H9 (cell line): ENCODE measurements at regions not wholly inside any gene's neighbourhood (a gene's known extent, or its start where the extent isn't known, plus 50 kb on each side); places are given as distances from the start of the nearest gene placed in this dataset.

Experiments used
- DNase-seq: peaks from one replicate; pipeline ENCODE4 v3.0.0-alpha.2; 2017
- H2AFZ ChIP-seq: one replicate; pipeline ENCODE4 v1.6.1; 2013; ENCODE audit warnings: mild to moderate bottlenecking, low read length, control low read depth, moderate library complexity
- H2AK5ac ChIP-seq: 2 replicates; pipeline ENCODE4 v1.6.1; 2013; ENCODE audit warnings: low read length, control low read depth, mixed read lengths; ENCODE audit not compliant: insufficient read length
- H2BK120ac ChIP-seq: one replicate; pipeline ENCODE4 v1.6.1; 2013; ENCODE audit warnings: low read depth, mild to moderate bottlenecking, low read length, control low read depth, inconsistent platforms; ENCODE audit not compliant: poor library complexity, severe bottlenecking
- H2BK12ac ChIP-seq: 2 replicates; pipeline ENCODE4 v1.6.1; 2013; ENCODE audit warnings: low read length, control low read depth, mixed read lengths, low read depth; ENCODE audit not compliant: insufficient read length
- H2BK15ac ChIP-seq: 2 replicates; pipeline ENCODE4 v1.6.1; 2013; ENCODE audit warnings: low read depth, low read length, control low read depth
- H2BK20ac ChIP-seq: one replicate; pipeline ENCODE4 v1.6.1; 2013; ENCODE audit warnings: low read depth, mild to moderate bottlenecking, low read length, control low read depth, inconsistent platforms; ENCODE audit not compliant: poor library complexity, severe bottlenecking
- H2BK5ac ChIP-seq: 2 replicates; pipeline ENCODE4 v1.6.1; 2013; ENCODE audit warnings: low read length, control low read depth, mixed read lengths; ENCODE audit not compliant: insufficient read length
- H3K14ac ChIP-seq: 2 replicates; pipeline ENCODE4 v1.6.1; 2013; ENCODE audit warnings: low read length, control low read depth; ENCODE audit not compliant: insufficient read depth
- H3K18ac ChIP-seq: 2 replicates; pipeline ENCODE4 v1.6.1; 2013; ENCODE audit warnings: low read depth, mild to moderate bottlenecking, mixed read lengths, low read length, control low read depth; ENCODE audit not compliant: insufficient read length
- H3K23ac ChIP-seq: 2 replicates; pipeline ENCODE4 v1.6.1; 2013; ENCODE audit warnings: low read length, control low read depth, mixed read lengths, low read depth; ENCODE audit not compliant: insufficient read length
- H3K23me2 ChIP-seq: 2 replicates; pipeline ENCODE4 v1.6.1; 2013; ENCODE audit warnings: low read depth, mild to moderate bottlenecking, mixed read lengths, low read length, control low read depth; ENCODE audit not compliant: insufficient read length, poor library complexity, severe bottlenecking
- H3K27ac ChIP-seq: 2 replicates; pipeline ENCODE4 v1.5.1; 2013; ENCODE audit warnings: low read length, control low read depth, mixed read lengths, low read depth; ENCODE audit not compliant: insufficient read length
- H3K27me3 ChIP-seq: 2 replicates; pipeline ENCODE4 v1.6.1; 2013; ENCODE audit warnings: low read length, control low read depth, inconsistent platforms; ENCODE audit not compliant: insufficient read depth
- H3K4ac ChIP-seq: 2 replicates; pipeline ENCODE4 v1.6.1; 2013; ENCODE audit warnings: low read depth, mild to moderate bottlenecking, control low read depth, inconsistent platforms, low read length, moderate library complexity
- H3K4me1 ChIP-seq: 2 replicates; pipeline ENCODE4 v1.6.1; 2013; ENCODE audit warnings: low read length, control low read depth, inconsistent platforms; ENCODE audit not compliant: insufficient read depth
- H3K4me2 ChIP-seq: 2 replicates; pipeline ENCODE4 v1.6.1; 2013; ENCODE audit warnings: low read length, control low read depth, mixed read lengths; ENCODE audit not compliant: insufficient read length, insufficient read depth
- H3K56ac ChIP-seq: 2 replicates; pipeline ENCODE4 v1.6.1; 2013; ENCODE audit warnings: low read depth, mild to moderate bottlenecking, mixed read lengths, low read length, control low read depth; ENCODE audit not compliant: insufficient read length
- H3K79me1 ChIP-seq: 2 replicates; pipeline ENCODE4 v1.6.1; 2013; ENCODE audit warnings: low read depth, mild to moderate bottlenecking, moderate library complexity, low read length, control low read depth, inconsistent platforms; ENCODE audit not compliant: insufficient read depth, poor library complexity, severe bottlenecking
- H3K79me2 ChIP-seq: 2 replicates; pipeline ENCODE4 v1.6.1; 2013; ENCODE audit warnings: low read length, control low read depth, inconsistent platforms; ENCODE audit not compliant: insufficient read depth
- H3K9ac ChIP-seq: 2 replicates; pipeline ENCODE4 v1.6.1; 2013; ENCODE audit warnings: low read length, control low read depth, mixed read lengths; ENCODE audit not compliant: insufficient read length; ENCODE audit errors: extremely low read depth
- H3K9me3 ChIP-seq: one replicate; pipeline ENCODE4 v1.6.1; 2013; ENCODE audit warnings: low read depth, low read length, inconsistent platforms; ENCODE audit not compliant: control insufficient read depth
- H3T11ph ChIP-seq: one replicate; pipeline ENCODE4 v1.6.1; 2013; ENCODE audit warnings: mild to moderate bottlenecking, low read length, control low read depth, inconsistent platforms
- H4K20me1 ChIP-seq: one replicate; pipeline ENCODE4 v1.6.1; 2013; ENCODE audit not compliant: control insufficient read depth, insufficient read length, insufficient read depth
- H4K5ac ChIP-seq: 2 replicates; pipeline ENCODE4 v1.6.1; 2013; ENCODE audit warnings: low read depth, mild to moderate bottlenecking, mixed read lengths, low read length, control low read depth; ENCODE audit not compliant: insufficient read length
- H4K8ac ChIP-seq: replicated peaks from 2 replicates; pipeline ENCODE4 v1.6.1; 2013; ENCODE audit warnings: low read length, control low read depth, mixed read lengths, low read depth; ENCODE audit not compliant: insufficient read length
- H4K91ac ChIP-seq: 2 replicates; pipeline ENCODE4 v1.6.1; 2013; ENCODE audit warnings: low read depth, mild to moderate bottlenecking, moderate library complexity, mixed read lengths, low read length, control low read depth; ENCODE audit not compliant: insufficient read length
- H3K27ac Mint-ChIP-seq, 3 experiments: 2 replicates in 2 of 3; 3 replicates in 1 of 3; pipeline ENCODE4 v1.8.0; 2020 to 2021; ENCODE audit warnings: mixed read lengths in 3 of 3, mild to moderate bottlenecking in 1 of 3, moderate library complexity in 1 of 3
- H3K27me3 Mint-ChIP-seq: 2 replicates; pipeline ENCODE4 v1.8.0; 2021; ENCODE audit warnings: low read depth, mild to moderate bottlenecking, moderate library complexity, mixed read lengths
- H3K36me3 Mint-ChIP-seq, 3 experiments: 2 replicates in 2 of 3; 3 replicates in 1 of 3; pipeline ENCODE4 v1.8.0; 2020 to 2021; ENCODE audit warnings: low read depth in 3 of 3, mixed read lengths in 3 of 3; ENCODE audit not compliant: insufficient read depth in 1 of 3
- H3K4me1 Mint-ChIP-seq, 2 experiments: 2 replicates each; pipeline ENCODE4 v1.8.0; 2020; ENCODE audit warnings: mixed read lengths in 2 of 2
- H3K4me3 Mint-ChIP-seq, 2 experiments: 2 replicates in 1 of 2; 3 replicates in 1 of 2; pipeline ENCODE4 v1.8.0; 2020 to 2021; ENCODE audit warnings: mild to moderate bottlenecking in 2 of 2, mixed read lengths in 2 of 2, moderate library complexity in 1 of 2
- H3K9me3 Mint-ChIP-seq, 2 experiments: 2 replicates in 1 of 2; 3 replicates in 1 of 2; pipeline ENCODE4 v1.8.0; 2020; ENCODE audit warnings: mild to moderate bottlenecking in 2 of 2, mixed read lengths in 2 of 2, moderate library complexity in 1 of 2
- WGBS: extraction: QIAGEN DNeasy Blood & Tissue Kit; methylation state at CpG from one replicate; pipeline ENCODE4 v1.1.7; 2013; ENCODE audit warnings: missing lambda C conversion rate, low lambda C conversion rate, mixed read lengths; ENCODE audit not compliant: insufficient read length; ENCODE audit errors: extremely low coverage; 5-methylcytosine and 5-hydroxymethylcytosine counted together
- TF ChIP-seq, protein P1 (sequence below): fragments of 200-600 bp; sonication (generic); conservative IDR thresholded peaks from 3 replicates; pipeline ENCODE4 v1.8.0; 2021; ENCODE audit warnings: antibody characterized with exemption, mild to moderate bottlenecking

DNA sequence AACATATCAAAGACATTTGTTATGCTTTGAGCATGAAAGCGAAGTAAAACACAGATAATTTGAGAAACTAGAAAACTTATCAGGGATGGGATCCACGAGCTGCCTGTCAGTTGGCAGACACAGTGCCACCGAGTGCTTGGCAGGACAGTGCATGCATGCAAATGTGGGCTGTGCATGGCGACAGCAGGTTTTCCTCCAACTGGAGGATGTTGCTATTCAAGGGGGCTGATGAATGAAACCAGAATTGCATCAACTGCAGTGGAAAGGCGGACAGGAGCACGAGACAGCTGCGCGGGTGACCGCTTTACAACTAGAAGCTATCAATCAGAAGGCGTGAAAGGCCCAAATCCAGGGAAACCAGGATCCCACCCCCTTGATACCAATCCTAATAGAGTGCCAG lies 244.3 kb downstream of the NR2F2 start:
- H2BK20ac ChIP-seq: no peak overlapping the region
- TF ChIP-seq, protein P1, sequence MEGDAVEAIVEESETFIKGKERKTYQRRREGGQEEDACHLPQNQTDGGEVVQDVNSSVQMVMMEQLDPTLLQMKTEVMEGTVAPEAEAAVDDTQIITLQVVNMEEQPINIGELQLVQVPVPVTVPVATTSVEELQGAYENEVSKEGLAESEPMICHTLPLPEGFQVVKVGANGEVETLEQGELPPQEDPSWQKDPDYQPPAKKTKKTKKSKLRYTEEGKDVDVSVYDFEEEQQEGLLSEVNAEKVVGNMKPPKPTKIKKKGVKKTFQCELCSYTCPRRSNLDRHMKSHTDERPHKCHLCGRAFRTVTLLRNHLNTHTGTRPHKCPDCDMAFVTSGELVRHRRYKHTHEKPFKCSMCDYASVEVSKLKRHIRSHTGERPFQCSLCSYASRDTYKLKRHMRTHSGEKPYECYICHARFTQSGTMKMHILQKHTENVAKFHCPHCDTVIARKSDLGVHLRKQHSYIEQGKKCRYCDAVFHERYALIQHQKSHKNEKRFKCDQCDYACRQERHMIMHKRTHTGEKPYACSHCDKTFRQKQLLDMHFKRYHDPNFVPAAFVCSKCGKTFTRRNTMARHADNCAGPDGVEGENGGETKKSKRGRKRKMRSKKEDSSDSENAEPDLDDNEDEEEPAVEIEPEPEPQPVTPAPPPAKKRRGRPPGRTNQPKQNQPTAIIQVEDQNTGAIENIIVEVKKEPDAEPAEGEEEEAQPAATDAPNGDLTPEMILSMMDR: no peak
- DNase-seq: no peak
- no peaks in the 10 kb centered on the region; the same call in 1 of the 2 replicates for H3K27me3 Mint-ChIP-seq
- H3K23me2 ChIP-seq: no peaks in the 10 kb centered on the region
- no peak overlapping the region for H3K18ac ChIP-seq
- peak overlapping the region in 1 of 3 experiments; percentile 52; a peak in 1 of 7 replicates for H3K27ac Mint-ChIP-seq
- H3K4me1 Mint-ChIP-seq: peaks cover 0 to under 1% of the 10 kb centered on the region in 2 experiments; a peak in 1 of 4 replicates
- H3K79me2 ChIP-seq: no peaks in the 10 kb centered on the region
- H4K8ac ChIP-seq: no peak overlapping the region
- H3K27ac ChIP-seq: no peak overlapping the region
- H2AK5ac ChIP-seq: no peak overlapping the region
- H2BK5ac ChIP-seq: no peak overlapping the region
- H4K20me1 ChIP-seq: no peaks in the 10 kb centered on the region
- no peak overlapping the region for H3K56ac ChIP-seq
- H2AFZ ChIP-seq: no peak overlapping the region
- no peak overlapping the region for H4K5ac ChIP-seq
- H3K4ac ChIP-seq: no peak overlapping the region
- H2BK15ac ChIP-seq: no peak overlapping the region
- H3K23ac ChIP-seq: no peak overlapping the region
- no peaks in the 10 kb centered on the region for H3K27me3 ChIP-seq
- no CpG with 5 or more reads among the region's 10 CpGs for WGBS
- no peak overlapping the region for H3T11ph ChIP-seq
- no peaks in the 10 kb centered on the region for H3K79me1 ChIP-seq
- H3K9ac ChIP-seq: no peak overlapping the region
- H3K36me3 Mint-ChIP-seq: no peaks in the 10 kb centered on the region
- no peak overlapping the region for H4K91ac ChIP-seq
- H3K4me2 ChIP-seq: no peak overlapping the region
- no peak overlapping the region; the same call in 1 of the 2 replicates for H3K14ac ChIP-seq
- no peak overlapping the region for H3K4me3 Mint-ChIP-seq
- H3K4me1 ChIP-seq: no peaks in the 10 kb centered on the region
- H3K9me3 ChIP-seq: no peaks in the 10 kb centered on the region
- H3K9me3 Mint-ChIP-seq: no peaks in the 10 kb centered on the region
- no peak overlapping the region for H2BK120ac ChIP-seq
- no peak overlapping the region for H2BK12ac ChIP-seq
